ENCODE measurements at regions not wholly inside any gene's neighbourhood (a gene's known extent, or its start where the extent isn't known, plus 50 kb on each side); places are given as distances from the start of the nearest gene placed in this dataset.

- TF ChIP-seq POLR2AphosphoS5 (IDR thresholded peaks at IDR 0.05) (no peak), CTCF (IDR thresholded peaks at IDR 0.05) (no peak), POLR2A (IDR thresholded peaks at IDR 0.05) (no peak)
These were observed 119.2 kb downstream of the VAPA start for GRCh38 chr18:10033016-10033399.

Measured in prostate gland (tissue), 2 donors.